T-helper 17 cell (primary cell): ENCODE measurements at regions not wholly inside any gene's neighbourhood (a gene's known extent, or its start where the extent isn't known, plus 50 kb on each side); places are given as distances from the start of the nearest gene placed in this dataset.
"Not testable (repeated sequence)": the region's sequence is repeated elsewhere in the genome, so short reads cannot be mapped to it uniquely, and the experiment has no call there.

ENCODE experiments used
- ATAC-seq: fragments of 150-1000 bp; cut with Tn5 transposase; 2 replicates; pipeline ENCODE4 v1.10.0; 2021; ENCODE audit warnings: mild to moderate bottlenecking, moderate library complexity
- DNase-seq, 3 donors: peaks; one replicate each; pipeline versions ENCODE4 v3.0.0 to v3.0.0-alpha.2; 2020 to 2021
- H3K9me3 ChIP-seq: one replicate; pipeline ENCODE4 v1.7.0; 2013; ENCODE audit warnings: low read length, mild to moderate bottlenecking; ENCODE audit not compliant: control insufficient read depth, poor library complexity, severe bottlenecking
- H3K27ac Mint-ChIP-seq: one replicate; pipeline ENCODE4 v1.8.0; 2022; ENCODE audit warnings: mild to moderate bottlenecking, moderate library complexity, mixed read lengths
- H3K27me3 Mint-ChIP-seq: one replicate; pipeline ENCODE4 v1.8.0; 2022; ENCODE audit warnings: mixed read lengths
- H3K36me3 Mint-ChIP-seq: one replicate; pipeline ENCODE4 v1.8.0; 2022; ENCODE audit warnings: low read depth, mixed read lengths
- H3K4me1 Mint-ChIP-seq: one replicate; pipeline ENCODE4 v1.8.0; 2022; ENCODE audit warnings: mild to moderate bottlenecking, mixed read lengths
- H3K4me3 Mint-ChIP-seq: one replicate; pipeline ENCODE4 v1.8.0; 2022; ENCODE audit warnings: mild to moderate bottlenecking, moderate library complexity, mixed read lengths

DNA sequence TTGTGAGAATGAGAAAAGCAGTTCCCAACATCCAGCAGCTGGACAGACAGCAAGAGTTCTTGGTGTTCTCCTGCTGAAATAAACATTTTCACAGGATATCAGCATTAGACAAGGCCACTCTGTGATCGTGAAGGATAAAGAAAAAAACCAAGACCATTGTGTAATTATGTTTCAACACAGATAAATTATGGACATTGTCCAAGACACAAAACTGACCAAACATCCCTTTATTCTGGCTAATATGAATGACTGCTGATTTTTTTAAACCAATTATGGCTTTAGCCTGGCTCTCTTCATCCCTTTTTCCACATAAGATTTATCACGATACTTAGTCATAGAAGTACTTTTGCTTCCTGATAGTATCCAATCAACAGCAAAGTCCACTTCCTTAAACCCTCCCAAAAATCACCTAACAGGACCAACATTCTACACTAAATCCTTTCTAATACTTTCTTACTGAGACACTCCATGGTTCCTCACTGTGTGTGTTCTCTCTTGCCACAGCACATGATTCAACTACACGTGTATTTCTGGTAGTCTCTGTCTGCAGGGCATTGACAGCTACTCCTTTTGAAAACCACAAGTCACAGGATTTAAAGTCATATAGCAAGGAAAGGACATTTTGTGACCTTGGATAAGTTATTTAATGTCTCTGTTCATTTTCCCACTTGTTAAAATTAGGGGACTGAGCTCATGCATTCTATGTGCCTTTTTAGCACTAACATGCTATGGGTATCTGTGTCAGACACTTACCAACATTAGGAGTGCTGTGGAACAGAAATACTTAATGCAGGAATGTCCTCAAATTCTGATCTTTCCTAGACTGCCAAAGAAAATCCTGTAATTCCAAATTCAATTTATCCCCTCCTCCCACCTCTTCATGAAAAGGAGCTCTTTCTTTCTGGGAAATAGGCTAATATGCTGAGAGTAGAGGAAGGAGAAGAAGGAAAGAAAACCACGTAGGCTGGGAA, 137.2 kb upstream of the PGRMC2 start:
- peaks cover 4% of the 10 kb centered on the region for H3K27me3 Mint-ChIP-seq
- H3K36me3 Mint-ChIP-seq, result no peaks in the 10 kb centered on the region
- H3K4me1 Mint-ChIP-seq, result no peaks in the 10 kb centered on the region
- H3K4me3 Mint-ChIP-seq, result no peak overlapping the region
- no peak overlapping the region for H3K27ac Mint-ChIP-seq
- DNase-seq, result no peak
- no peaks in the 10 kb centered on the region for H3K9me3 ChIP-seq
- ATAC-seq, result no peak

- not testable (repeated sequence) for H3K27ac Mint-ChIP-seq, H3K4me1 Mint-ChIP-seq
Observed at GRCh38 chr4:128422296-128422695, 134.7 kb upstream of the PGRMC2 start.

GRCh38 chr4:128416921-128417320, 129.3 kb upstream of the PGRMC2 start:
- no peaks in the 10 kb centered on the region for H3K4me1 Mint-ChIP-seq

More at GRCh38 chr4:128422296-128422695, 134.7 kb upstream of the PGRMC2 start:
- not testable (repeated sequence) for ATAC-seq, DNase-seq, H3K36me3 Mint-ChIP-seq, H3K4me3 Mint-ChIP-seq, H3K9me3 ChIP-seq, H3K27me3 Mint-ChIP-seq

GRCh38 chr4:128410037-128410436, 122.4 kb upstream of the PGRMC2 start:
- Mint-ChIP-seq H3K27me3 (no peaks in the 10 kb centered on the region), H3K36me3 (no peaks in the 10 kb centered on the region), H3K4me1 (no peaks in the 10 kb centered on the region), H3K4me3 (no peak overlapping the region), H3K27ac (no peak overlapping the region)
- no peak for ATAC-seq
- no peaks in the 10 kb centered on the region for H3K9me3 ChIP-seq
- no peak for DNase-seq

More at GRCh38 chr4:128416921-128417320, 129.3 kb upstream of the PGRMC2 start:
- no peak overlapping the region for H3K27ac Mint-ChIP-seq
- H3K27me3 Mint-ChIP-seq, result no peaks in the 10 kb centered on the region
- no peaks in the 10 kb centered on the region for H3K9me3 ChIP-seq
- DNase-seq (no peak), ATAC-seq (no peak)
- no peaks in the 10 kb centered on the region for H3K36me3 Mint-ChIP-seq
- H3K4me3 Mint-ChIP-seq, result no peak overlapping the region

DNA sequence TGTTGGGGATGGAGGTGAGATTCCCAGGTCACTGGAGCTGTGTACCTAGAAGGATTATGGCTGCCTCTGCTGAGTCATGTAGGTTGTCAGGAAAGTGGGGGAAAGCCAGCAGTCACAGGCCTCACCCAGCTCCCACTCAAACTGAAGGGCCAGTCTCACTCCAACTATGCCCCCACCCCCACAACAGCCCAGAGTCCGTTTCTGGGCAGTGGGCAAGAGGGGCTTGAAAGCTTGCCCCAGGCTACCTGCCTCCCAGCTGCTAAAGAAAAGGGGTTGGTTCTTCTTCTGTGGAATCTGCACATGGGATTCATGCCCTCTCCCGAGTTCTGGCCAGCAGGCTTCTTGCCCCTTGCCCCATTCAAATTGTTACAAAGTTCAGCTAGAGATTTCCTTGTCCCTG, 116.0 kb upstream of the PGRMC2 start:
- Mint-ChIP-seq H3K36me3 (peaks cover 3% of the 10 kb centered on the region), H3K27ac (no peak overlapping the region), H3K4me1 (no peaks in the 10 kb centered on the region), H3K27me3 (no peaks in the 10 kb centered on the region), H3K4me3 (no peak overlapping the region)
- no peak for ATAC-seq
- no peak for DNase-seq
- no peaks in the 10 kb centered on the region for H3K9me3 ChIP-seq

- Mint-ChIP-seq H3K27ac (no peak overlapping the region), H3K27me3 (peaks cover 4% of the 10 kb centered on the region), H3K4me3 (no peak overlapping the region), H3K36me3 (no peaks in the 10 kb centered on the region), H3K4me1 (no peaks in the 10 kb centered on the region)
- no peaks in the 10 kb centered on the region for H3K9me3 ChIP-seq
- DNase-seq (no peak), ATAC-seq (no peak)
Observed at GRCh38 chr4:128394778-128395177, 107.2 kb upstream of the PGRMC2 start.

DNA sequence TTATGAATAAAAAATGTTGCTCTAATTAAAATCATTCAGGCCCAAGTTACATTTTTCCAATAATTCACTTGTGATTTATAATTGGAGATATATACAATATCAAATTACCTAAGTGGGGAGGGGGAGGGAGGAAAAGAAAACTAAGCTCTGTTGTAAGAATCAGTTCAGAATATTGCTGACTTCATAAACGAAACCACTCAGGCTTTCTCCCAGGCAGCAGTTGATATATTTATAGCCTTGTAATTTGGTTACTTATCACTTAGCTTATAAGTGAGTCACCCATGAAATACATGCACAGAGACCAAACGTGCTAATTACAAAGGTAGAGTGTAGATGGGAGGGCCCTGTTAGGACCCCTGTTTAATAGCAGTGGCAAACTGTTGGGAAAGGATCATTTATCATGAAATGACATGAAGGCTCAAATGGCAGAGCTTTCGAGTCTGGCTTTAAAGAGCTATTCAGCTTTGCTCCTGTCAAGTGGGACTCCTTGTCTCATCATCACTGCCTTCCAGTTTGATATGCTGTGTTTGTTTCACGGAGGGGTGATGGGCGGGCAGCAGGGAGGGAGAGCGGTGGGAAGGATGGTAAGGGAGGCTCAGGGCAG, 105.6 kb upstream of the PGRMC2 start:
- peaks cover 4% of the 10 kb centered on the region for H3K27me3 Mint-ChIP-seq
- H3K27ac Mint-ChIP-seq, result no peak overlapping the region
- ATAC-seq, result no peak
- DNase-seq, result no peak
- no peaks in the 10 kb centered on the region for H3K36me3 Mint-ChIP-seq
- no peaks in the 10 kb centered on the region for H3K9me3 ChIP-seq
- no peaks in the 10 kb centered on the region for H3K4me1 Mint-ChIP-seq
- no peak overlapping the region for H3K4me3 Mint-ChIP-seq

DNA sequence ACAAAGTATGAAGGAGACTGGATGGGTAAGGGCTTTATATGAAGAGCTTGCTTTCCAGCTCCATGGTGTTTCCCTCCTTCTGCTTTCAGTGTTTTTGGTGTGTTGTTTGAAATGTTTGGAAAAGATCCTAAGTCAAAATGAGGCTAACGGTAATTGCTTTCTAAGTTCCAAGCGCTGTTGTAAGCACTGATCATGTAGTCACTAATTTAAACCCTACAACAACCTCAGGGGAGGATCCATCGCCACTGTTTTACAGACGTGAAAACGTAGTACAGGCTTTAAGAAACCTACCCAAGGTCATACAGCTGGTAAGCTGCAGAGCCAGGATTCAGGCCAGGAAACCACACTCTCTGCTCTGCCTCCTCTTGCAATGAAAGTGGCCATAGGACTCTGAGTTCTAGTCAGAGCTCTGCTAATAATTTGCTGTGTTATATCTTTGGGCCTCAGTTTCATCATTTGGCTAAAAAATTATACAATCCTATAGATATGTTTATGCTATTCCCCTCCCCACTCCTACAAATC, 102.9 kb upstream of the PGRMC2 start:
- H3K27me3 Mint-ChIP-seq, result peaks cover 4% of the 10 kb centered on the region
- H3K27ac Mint-ChIP-seq, result no peak overlapping the region
- no peak for DNase-seq
- no peak for ATAC-seq
- H3K36me3 Mint-ChIP-seq, result no peaks in the 10 kb centered on the region
- no peaks in the 10 kb centered on the region for H3K4me1 Mint-ChIP-seq
- no peak overlapping the region for H3K4me3 Mint-ChIP-seq
- H3K9me3 ChIP-seq, result no peaks in the 10 kb centered on the region

DNA sequence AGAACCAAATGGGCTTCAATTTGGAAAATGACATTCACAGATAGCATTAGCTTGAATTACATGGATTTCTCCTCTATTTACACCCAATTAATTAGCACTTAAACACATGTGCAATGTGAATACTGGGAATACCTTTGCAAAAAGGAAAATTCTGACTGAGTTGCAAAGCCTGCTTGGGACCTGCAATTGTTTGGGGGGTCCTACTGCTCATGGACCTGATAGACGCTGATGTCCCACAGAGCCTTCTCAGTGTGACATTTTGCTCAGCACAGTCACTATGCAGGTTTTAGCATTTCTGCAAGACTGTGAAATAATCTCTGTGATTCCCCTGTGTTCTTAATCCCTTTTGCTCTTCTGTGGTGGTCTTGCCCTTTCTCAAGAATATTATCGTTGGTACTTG, 101.2 kb upstream of the PGRMC2 start:
- no peak overlapping the region for H3K27ac Mint-ChIP-seq
- no peaks in the 10 kb centered on the region for H3K36me3 Mint-ChIP-seq
- DNase-seq (no peak), ATAC-seq (no peak)
- no peaks in the 10 kb centered on the region for H3K9me3 ChIP-seq
- H3K27me3 Mint-ChIP-seq, result peaks cover 12% of the 10 kb centered on the region
- H3K4me3 Mint-ChIP-seq, result no peak overlapping the region
- H3K4me1 Mint-ChIP-seq, result no peaks in the 10 kb centered on the region

DNA sequence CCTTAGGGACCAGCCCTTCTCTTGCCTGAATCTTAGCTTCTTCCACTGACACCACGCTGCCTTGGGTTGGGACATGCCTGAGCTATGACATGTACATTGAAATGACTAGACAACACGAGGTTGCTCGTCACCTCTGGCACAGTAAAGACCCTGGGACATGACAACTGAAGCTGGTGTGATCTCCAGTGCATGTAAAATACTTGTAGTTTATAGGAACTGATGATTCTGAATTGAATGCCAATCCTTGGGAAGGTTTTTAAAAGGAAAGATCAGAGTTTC, 100.7 kb upstream of the PGRMC2 start:
- no peak for ATAC-seq
- no peak for DNase-seq
- no peaks in the 10 kb centered on the region for H3K9me3 ChIP-seq
- Mint-ChIP-seq H3K27me3 (peaks cover 12% of the 10 kb centered on the region), H3K4me1 (no peaks in the 10 kb centered on the region), H3K27ac (no peak overlapping the region), H3K36me3 (no peaks in the 10 kb centered on the region), H3K4me3 (no peak overlapping the region)

GRCh38 chr4:128387600-128388351, 100.2 kb upstream of the PGRMC2 start:
- ATAC-seq (no peak), DNase-seq (no peak)
- Mint-ChIP-seq H3K4me3 (no peak overlapping the region), H3K27me3 (peaks cover 12% of the 10 kb centered on the region), H3K36me3 (no peaks in the 10 kb centered on the region), H3K4me1 (no peaks in the 10 kb centered on the region), H3K27ac (no peak overlapping the region)
- H3K9me3 ChIP-seq, result no peaks in the 10 kb centered on the region

- ATAC-seq, result no peak
- peaks cover 12% of the 10 kb centered on the region for H3K27me3 Mint-ChIP-seq
- H3K36me3 Mint-ChIP-seq, result no peaks in the 10 kb centered on the region
- no peak overlapping the region for H3K4me3 Mint-ChIP-seq
- H3K4me1 Mint-ChIP-seq, result no peaks in the 10 kb centered on the region
- no peak for DNase-seq
- no peaks in the 10 kb centered on the region for H3K9me3 ChIP-seq
- H3K27ac Mint-ChIP-seq, result no peak overlapping the region
Observed at GRCh38 chr4:128386761-128387599, 99.4 kb upstream of the PGRMC2 start.
